WTC11 (cell line): ENCODE measurements at regions not wholly inside any gene's neighbourhood (a gene's known extent, or its start where the extent isn't known, plus 50 kb on each side); places are given as distances from the start of the nearest gene placed in this dataset.

Experiments
- FOXJ3 ChIP-seq: sonication (generic); formaldehyde crosslinking; IDR thresholded peaks from 2 replicates; pipeline ENCODE4 v1.9.0; 2021; ENCODE audit warnings: missing genetic modification reagents, mild to moderate bottlenecking, borderline replicate concordance
- FOXP1 ChIP-seq: sonication (generic); formaldehyde crosslinking; IDR thresholded peaks from 2 replicates; pipeline ENCODE4 v1.8.0; 2022; ENCODE audit warnings: missing genetic modification reagents, mild to moderate bottlenecking, moderate library complexity, borderline replicate concordance
- TF ChIP-seq, protein P1 (sequence below): fragments of 200-600 bp; IDR thresholded peaks from 2 replicates; pipeline ENCODE4 v1.8.0; 2022; ENCODE audit warnings: antibody characterized with exemption
- TF ChIP-seq, protein P2 (sequence below): sonication (generic); formaldehyde crosslinking; IDR thresholded peaks from 2 replicates; pipeline ENCODE4 v1.8.0; 2022; ENCODE audit warnings: mild to moderate bottlenecking, missing genetic modification reagents
- TF ChIP-seq, protein P3 (sequence below): sonication (generic); formaldehyde crosslinking; IDR thresholded peaks from 2 replicates; pipeline ENCODE4 v1.8.0; 2022; ENCODE audit warnings: mild to moderate bottlenecking, missing genetic modification reagents

DNA sequence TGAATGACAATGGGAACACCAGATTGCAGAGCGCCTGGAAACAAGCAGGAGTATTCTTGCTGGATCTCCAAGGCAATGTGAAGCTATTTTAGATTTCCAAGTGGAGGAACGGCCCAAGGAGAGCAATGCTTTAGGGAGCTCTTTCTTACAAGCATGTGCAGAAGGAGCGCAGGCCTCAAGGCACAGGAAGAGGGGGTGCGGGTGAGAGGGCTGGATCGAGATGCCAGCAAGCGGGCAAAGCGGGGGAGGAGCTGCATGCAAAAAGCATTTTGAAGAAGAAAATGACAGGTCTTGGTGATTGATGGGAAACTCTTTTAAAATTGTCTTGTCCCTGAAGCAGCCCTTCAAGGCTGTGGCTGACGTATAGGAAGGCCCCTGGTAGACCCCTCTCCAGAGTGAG is 171.9 kb downstream of the QRSL1 start:
- TF ChIP-seq, protein P1, sequence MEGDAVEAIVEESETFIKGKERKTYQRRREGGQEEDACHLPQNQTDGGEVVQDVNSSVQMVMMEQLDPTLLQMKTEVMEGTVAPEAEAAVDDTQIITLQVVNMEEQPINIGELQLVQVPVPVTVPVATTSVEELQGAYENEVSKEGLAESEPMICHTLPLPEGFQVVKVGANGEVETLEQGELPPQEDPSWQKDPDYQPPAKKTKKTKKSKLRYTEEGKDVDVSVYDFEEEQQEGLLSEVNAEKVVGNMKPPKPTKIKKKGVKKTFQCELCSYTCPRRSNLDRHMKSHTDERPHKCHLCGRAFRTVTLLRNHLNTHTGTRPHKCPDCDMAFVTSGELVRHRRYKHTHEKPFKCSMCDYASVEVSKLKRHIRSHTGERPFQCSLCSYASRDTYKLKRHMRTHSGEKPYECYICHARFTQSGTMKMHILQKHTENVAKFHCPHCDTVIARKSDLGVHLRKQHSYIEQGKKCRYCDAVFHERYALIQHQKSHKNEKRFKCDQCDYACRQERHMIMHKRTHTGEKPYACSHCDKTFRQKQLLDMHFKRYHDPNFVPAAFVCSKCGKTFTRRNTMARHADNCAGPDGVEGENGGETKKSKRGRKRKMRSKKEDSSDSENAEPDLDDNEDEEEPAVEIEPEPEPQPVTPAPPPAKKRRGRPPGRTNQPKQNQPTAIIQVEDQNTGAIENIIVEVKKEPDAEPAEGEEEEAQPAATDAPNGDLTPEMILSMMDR = no peak
- TF ChIP-seq, protein P2, sequence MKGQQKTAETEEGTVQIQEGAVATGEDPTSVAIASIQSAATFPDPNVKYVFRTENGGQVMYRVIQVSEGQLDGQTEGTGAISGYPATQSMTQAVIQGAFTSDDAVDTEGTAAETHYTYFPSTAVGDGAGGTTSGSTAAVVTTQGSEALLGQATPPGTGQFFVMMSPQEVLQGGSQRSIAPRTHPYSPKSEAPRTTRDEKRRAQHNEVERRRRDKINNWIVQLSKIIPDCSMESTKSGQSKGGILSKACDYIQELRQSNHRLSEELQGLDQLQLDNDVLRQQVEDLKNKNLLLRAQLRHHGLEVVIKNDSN (CRISPR knock-in tag) = no peak
- TF ChIP-seq, protein P3, sequence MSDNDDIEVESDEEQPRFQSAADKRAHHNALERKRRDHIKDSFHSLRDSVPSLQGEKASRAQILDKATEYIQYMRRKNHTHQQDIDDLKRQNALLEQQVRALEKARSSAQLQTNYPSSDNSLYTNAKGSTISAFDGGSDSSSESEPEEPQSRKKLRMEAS (CRISPR knock-in tag) = no peak
- no peak for TF ChIP-seq FOXP1
- no peak for TF ChIP-seq FOXJ3 (CRISPR knock-in tag)
